ENCODE measurements at regions not wholly inside any gene's neighbourhood (a gene's known extent, or its start where the extent isn't known, plus 50 kb on each side); places are given as distances from the start of the nearest gene placed in this dataset.
A peak's percentile ranks its signal among the peaks of the same experiment; 100 is the strongest.
"Not testable (repeated sequence)": the region's sequence is repeated elsewhere in the genome, so short reads cannot be mapped to it uniquely, and the experiment has no call there.

DNA sequence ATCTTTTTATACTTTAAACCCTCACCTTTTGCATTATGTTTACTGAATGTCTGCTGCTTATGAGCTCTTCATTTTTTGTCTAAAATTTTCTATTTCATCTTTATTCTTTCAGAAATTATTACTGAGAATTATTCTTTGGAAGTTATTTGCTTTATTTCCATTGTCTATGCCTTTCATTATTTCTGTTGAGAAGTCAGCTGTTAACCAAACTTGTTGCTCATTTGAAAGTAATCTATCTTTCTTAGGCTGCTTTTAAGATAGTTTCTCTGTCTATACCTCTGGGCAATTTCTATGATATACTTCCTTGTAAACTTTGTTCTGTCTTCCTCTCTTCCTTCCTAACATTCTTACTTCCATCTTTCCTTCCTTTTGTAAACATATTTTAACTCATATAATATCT, 1165.9 kb upstream of the CELF2 start:
- Histone ChIP-seq H3K4me3 (ENCODE audit: low read length in 3 of 3) (no peak overlapping the region), H3K4me1 (ENCODE audit: control insufficient read depth in 2 of 3, insufficient read depth in 2 of 3, low read depth in 1 of 3, low read length in 3 of 3) (no peaks in the 10 kb centered on the region), H3K27me3 (ENCODE audit: control insufficient read depth, insufficient read depth, low read length) (no peaks in the 10 kb centered on the region), H3K36me3 (ENCODE audit: control insufficient read depth in 2 of 3, insufficient read depth in 3 of 3, low read length in 3 of 3) (no peaks in the 10 kb centered on the region), H3K27ac (ENCODE audit: low read depth in 2 of 2, low read length in 2 of 2) (no peak overlapping the region), H3K9ac (ENCODE audit: low read length in 3 of 3) (no peak overlapping the region), H3K9me3 (ENCODE audit: control insufficient read depth in 2 of 3, insufficient read depth in 1 of 3, low read length in 3 of 3) (peaks cover 0 to 10% (median 0%) of the 10 kb centered on the region in 3 donors)
- no peak for FAIRE-seq
- DNase-seq: no peak
- intact Hi-C loops (cut with DNase I): no loop called here
- TF ChIP-seq, protein P1, sequence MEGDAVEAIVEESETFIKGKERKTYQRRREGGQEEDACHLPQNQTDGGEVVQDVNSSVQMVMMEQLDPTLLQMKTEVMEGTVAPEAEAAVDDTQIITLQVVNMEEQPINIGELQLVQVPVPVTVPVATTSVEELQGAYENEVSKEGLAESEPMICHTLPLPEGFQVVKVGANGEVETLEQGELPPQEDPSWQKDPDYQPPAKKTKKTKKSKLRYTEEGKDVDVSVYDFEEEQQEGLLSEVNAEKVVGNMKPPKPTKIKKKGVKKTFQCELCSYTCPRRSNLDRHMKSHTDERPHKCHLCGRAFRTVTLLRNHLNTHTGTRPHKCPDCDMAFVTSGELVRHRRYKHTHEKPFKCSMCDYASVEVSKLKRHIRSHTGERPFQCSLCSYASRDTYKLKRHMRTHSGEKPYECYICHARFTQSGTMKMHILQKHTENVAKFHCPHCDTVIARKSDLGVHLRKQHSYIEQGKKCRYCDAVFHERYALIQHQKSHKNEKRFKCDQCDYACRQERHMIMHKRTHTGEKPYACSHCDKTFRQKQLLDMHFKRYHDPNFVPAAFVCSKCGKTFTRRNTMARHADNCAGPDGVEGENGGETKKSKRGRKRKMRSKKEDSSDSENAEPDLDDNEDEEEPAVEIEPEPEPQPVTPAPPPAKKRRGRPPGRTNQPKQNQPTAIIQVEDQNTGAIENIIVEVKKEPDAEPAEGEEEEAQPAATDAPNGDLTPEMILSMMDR (IDR thresholded peaks at IDR 0.05; ENCODE audit: borderline replicate concordance, extremely low read depth, insufficient read depth): no peak

DNA sequence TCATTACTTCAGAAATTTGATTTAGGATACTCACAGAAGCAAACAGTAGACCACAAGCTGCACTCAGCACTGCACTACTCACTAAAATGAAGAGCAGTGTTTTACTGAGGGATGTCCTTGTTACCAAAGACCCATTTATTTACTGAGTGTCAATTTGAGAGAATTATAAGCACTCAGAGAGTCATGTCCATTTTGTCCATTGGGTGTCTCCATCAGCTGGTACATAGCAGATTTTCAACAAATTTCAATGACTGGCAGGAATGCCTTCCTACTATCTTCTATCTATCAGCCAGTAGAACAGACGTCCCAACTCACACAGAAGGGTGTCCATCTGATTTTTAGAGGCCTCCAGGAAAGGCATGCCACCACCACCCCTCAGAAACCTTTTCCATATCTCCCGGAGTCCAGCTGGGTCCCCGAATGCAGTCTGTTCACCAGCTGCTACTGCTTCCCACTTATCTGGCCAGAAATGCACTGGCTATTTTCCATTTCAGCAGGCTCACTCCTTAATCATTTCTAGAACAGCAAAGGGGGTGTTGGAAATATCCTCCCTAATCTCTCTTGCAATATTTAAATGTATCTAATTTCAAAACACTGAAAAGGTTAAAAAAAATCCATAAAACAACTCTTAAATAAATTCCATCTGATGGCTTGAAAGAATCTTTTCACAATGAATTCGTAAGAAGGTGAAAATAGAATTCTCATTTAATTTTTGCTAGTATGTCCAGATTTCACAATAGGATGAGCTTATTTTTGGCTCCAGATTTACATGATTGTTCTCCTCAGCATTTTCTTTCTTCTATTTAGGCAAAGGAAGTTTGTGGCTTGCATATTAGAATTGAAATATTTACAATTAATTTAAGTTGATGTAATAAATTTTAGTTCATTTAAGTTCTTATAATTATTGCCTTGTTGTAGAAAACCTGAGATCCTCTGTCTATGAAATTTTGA, 1164.0 kb upstream of the CELF2 start:
- DNase-seq: peak in 1 of 5 donors; percentile 7

GRCh38 chr10:9855451-9855850, 1162.2 kb upstream of the CELF2 start:
- H3K4me3 ChIP-seq (ENCODE audit: low read length in 3 of 3); H3K27me3 ChIP-seq (ENCODE audit: control insufficient read depth, insufficient read depth, low read length); intact Hi-C loops (cut with DNase I); H3K9me3 ChIP-seq (ENCODE audit: control insufficient read depth in 2 of 3, insufficient read depth in 1 of 3, low read length in 3 of 3); H3K27ac ChIP-seq (ENCODE audit: low read depth in 2 of 2, low read length in 2 of 2); H3K4me1 ChIP-seq (ENCODE audit: control insufficient read depth in 2 of 3, insufficient read depth in 2 of 3, low read depth in 1 of 3, low read length in 3 of 3); H3K36me3 ChIP-seq (ENCODE audit: control insufficient read depth in 2 of 3, insufficient read depth in 3 of 3, low read length in 3 of 3); H3K9ac ChIP-seq (ENCODE audit: low read length in 3 of 3); FAIRE-seq: not testable (repeated sequence)
- DNase-seq: peak in 1 of 5 donors; percentile 59

More for the DNA sequence above, 1164.0 kb upstream of the CELF2 start:
- Histone ChIP-seq H3K4me1 (ENCODE audit: control insufficient read depth in 2 of 3, insufficient read depth in 2 of 3, low read depth in 1 of 3, low read length in 3 of 3) (no peaks in the 10 kb centered on the region), H3K36me3 (ENCODE audit: control insufficient read depth in 2 of 3, insufficient read depth in 3 of 3, low read length in 3 of 3) (no peaks in the 10 kb centered on the region), H3K9me3 (ENCODE audit: control insufficient read depth in 2 of 3, insufficient read depth in 1 of 3, low read length in 3 of 3) (peaks cover 0 to 10% (median 0%) of the 10 kb centered on the region in 3 donors), H3K27me3 (ENCODE audit: control insufficient read depth, insufficient read depth, low read length) (no peaks in the 10 kb centered on the region), H3K4me3 (ENCODE audit: low read length in 3 of 3) (no peak overlapping the region), H3K27ac (ENCODE audit: low read depth in 2 of 2, low read length in 2 of 2) (no peak overlapping the region), H3K9ac (ENCODE audit: low read length in 3 of 3) (no peak overlapping the region)
- no peak for FAIRE-seq
- intact Hi-C loops (cut with DNase I): no loop called here
- TF ChIP-seq, protein P1 (IDR thresholded peaks at IDR 0.05; ENCODE audit: borderline replicate concordance, extremely low read depth, insufficient read depth): no peak

DNA sequence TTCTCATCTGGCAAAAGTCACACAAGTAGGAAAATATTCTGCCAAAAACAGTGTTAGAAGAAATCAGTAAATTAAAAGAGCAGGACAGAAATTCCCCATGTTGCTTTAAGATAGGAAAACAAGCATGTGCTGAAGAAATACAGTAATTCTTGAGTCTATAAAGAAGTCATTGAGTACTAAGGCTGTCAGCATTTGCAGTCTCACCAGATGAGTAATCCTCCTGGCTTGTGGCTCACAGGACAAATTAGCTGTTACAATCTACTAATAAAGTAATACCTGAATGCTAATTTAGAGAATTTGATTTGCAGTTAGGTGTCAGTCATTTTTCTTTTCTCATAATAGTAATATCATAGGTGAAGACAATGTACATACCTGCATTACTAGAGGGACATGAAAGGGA, 1158.9 kb upstream of the CELF2 start:
- intact Hi-C loops (cut with DNase I): no loop called here

More for the DNA sequence above, 1158.9 kb upstream of the CELF2 start:
- H3K27ac ChIP-seq (ENCODE audit: low read depth in 2 of 2, low read length in 2 of 2): no peak overlapping the region
- no peaks in the 10 kb centered on the region for H3K4me1 ChIP-seq (ENCODE audit: control insufficient read depth in 2 of 3, insufficient read depth in 2 of 3, low read depth in 1 of 3, low read length in 3 of 3)
- DNase-seq (peak in 2 of 5 donors; percentile 10 to 43), FAIRE-seq (no peak)
- no peak overlapping the region for H3K9ac ChIP-seq (ENCODE audit: low read length in 3 of 3)
- TF ChIP-seq, protein P1 (IDR thresholded peaks at IDR 0.05; ENCODE audit: borderline replicate concordance, extremely low read depth, insufficient read depth): no peak
- no peaks in the 10 kb centered on the region for H3K36me3 ChIP-seq (ENCODE audit: control insufficient read depth in 2 of 3, insufficient read depth in 3 of 3, low read length in 3 of 3)
- no peaks in the 10 kb centered on the region for H3K9me3 ChIP-seq (ENCODE audit: control insufficient read depth in 2 of 3, insufficient read depth in 1 of 3, low read length in 3 of 3)
- H3K4me3 ChIP-seq (ENCODE audit: low read length in 3 of 3): no peak overlapping the region
- no peaks in the 10 kb centered on the region for H3K27me3 ChIP-seq (ENCODE audit: control insufficient read depth, insufficient read depth, low read length)

Data from kidney (tissue), 13 donors.